Left cardiac atrium (tissue), 4 donors: ENCODE measurements at regions not wholly inside any gene's neighbourhood (a gene's known extent, or its start where the extent isn't known, plus 50 kb on each side); places are given as distances from the start of the nearest gene placed in this dataset.
"Not testable (repeated sequence)": the region's sequence is repeated elsewhere in the genome, so short reads cannot be mapped to it uniquely, and the experiment has no call there.

ENCODE experiments used
- ATAC-seq, 2 donors: fragments of 200-7000 bp; cut with Tn5 transposase; one replicate each; pipeline ENCODE4 v1.9.1; 2020; ENCODE audit warnings: mild to moderate bottlenecking in 2 of 2, moderate library complexity in 2 of 2
- DNase-seq: peaks from one replicate; pipeline ENCODE4 v3.0.0-alpha.2; 2020
- intact Hi-C, 2 donors: fragments of 100-400 bp; cut with DNase I; formaldehyde crosslinking; loops; one replicate each; pipeline versions ENCODE4 v1.14.1 to v1.15.1; 2022 to 2023
- donor health status: DM: no; HTN: yes; CAD: no.
- donor health status: DM: no; HTN: yes; CAD: no; lungs with severe emphysema.
- donor health status: DM: yes; HTN: yes; CAD: no.
- donor health status: Dilated cardiomyopathy.

- intact Hi-C loops: no loop called here
- ATAC-seq (no peak), DNase-seq (no peak)
Observed at GRCh38 chr6:21861942-21862341, 268.4 kb downstream of the SOX4 start.

GRCh38 chr6:21864206-21864605 lies 270.7 kb downstream of the SOX4 start:
- intact Hi-C loops: no loop called here
- ATAC-seq: no peak
- DNase-seq: no peak

GRCh38 chr6:21868226-21868625 lies 274.7 kb downstream of the SOX4 start:
- DNase-seq (no peak), ATAC-seq (no peak)
- intact Hi-C loops: no loop called here

DNA sequence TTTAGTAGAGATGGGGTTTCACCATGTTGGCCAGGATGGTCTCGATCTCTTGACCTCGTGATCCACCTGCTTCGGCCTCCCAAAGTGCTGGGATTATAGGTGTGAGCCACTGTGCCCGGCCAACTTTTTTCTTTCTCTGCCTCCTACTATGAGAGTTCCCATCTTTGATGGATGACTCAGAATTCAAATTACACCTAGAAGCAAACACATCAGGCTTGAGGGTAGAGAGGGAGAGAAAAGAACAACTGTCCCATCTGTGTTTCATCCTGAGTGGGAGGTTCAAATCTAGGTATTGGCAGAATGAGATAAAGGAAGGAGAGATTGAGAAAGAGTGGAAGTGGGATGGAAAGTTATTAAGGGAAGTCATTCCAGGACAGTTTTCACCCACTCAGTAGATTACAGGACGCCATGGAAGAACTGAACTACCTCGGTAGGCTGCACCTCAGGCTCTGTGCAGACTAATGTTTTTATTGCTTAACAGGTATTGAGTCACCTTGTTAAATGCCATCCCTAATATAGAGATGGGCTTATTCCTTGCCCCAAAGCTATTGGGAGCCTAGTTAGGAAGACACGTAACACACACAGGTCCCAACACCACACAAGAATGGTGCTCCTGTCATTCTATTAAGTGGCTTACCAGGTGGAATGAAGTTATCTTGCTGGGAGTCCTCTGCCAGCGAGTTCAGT lies 275.7 kb downstream of the SOX4 start:
- DNase-seq (no peak), ATAC-seq (no peak)
- intact Hi-C loops: no loop called here

- intact Hi-C loops: no loop called here
- DNase-seq: no peak
- ATAC-seq: no peak
Observed at GRCh38 chr6:21870076-21870730, 276.7 kb downstream of the SOX4 start.

GRCh38 chr6:21871831-21872230 lies 278.3 kb downstream of the SOX4 start:
- intact Hi-C loops: no loop called here
- no peak for ATAC-seq
- no peak for DNase-seq

GRCh38 chr6:21872749-21873148 lies 279.2 kb downstream of the SOX4 start:
- DNase-seq: no peak
- intact Hi-C loops: no loop called here
- ATAC-seq: no peak

GRCh38 chr6:21873562-21873961 lies 280.0 kb downstream of the SOX4 start:
- peak; percentile 64 for DNase-seq
- peak; percentile 78 to 91 for ATAC-seq
- intact Hi-C loops: no loop called here

DNA sequence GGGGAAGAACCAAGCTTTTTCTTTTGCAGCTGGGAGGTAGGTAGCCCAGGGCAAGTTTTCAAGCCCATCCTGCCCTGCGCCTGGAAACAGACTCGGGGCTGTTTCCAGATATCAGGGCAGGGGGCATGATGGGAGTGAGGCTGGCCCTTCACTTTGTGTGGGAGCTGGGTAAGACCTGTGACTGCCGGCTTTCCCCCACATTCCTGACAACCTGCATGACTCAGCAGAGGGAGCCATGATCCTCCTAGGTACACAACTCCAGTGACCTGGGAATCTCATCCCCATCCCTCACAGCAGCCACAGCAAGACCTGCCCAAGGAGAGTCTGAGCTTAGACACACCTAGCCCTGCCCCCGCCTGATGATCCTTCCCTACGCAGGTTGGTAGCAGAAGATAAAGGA lies 280.8 kb downstream of the SOX4 start:
- DNase-seq (no peak), ATAC-seq (no peak)
- intact Hi-C loops: no loop called here

GRCh38 chr6:21877037-21877436 lies 283.5 kb downstream of the SOX4 start:
- DNase-seq, ATAC-seq, intact Hi-C loops: not testable (repeated sequence)

- DNase-seq, ATAC-seq, intact Hi-C loops: not testable (repeated sequence)
Observed at GRCh38 chr6:21880249-21880648, 286.7 kb downstream of the SOX4 start.

GRCh38 chr6:21881969-21882465 lies 288.5 kb downstream of the SOX4 start:
- no peak for ATAC-seq
- no peak for DNase-seq
- intact Hi-C loops: no loop called here

- ATAC-seq: no peak
- intact Hi-C loops: no loop called here
Observed at GRCh38 chr6:21883595-21884328, 290.2 kb downstream of the SOX4 start.

GRCh38 chr6:21885111-21885510 lies 291.6 kb downstream of the SOX4 start:
- DNase-seq (no peak), ATAC-seq (no peak)
- intact Hi-C loops: no loop called here

More at GRCh38 chr6:21883595-21884328, 290.2 kb downstream of the SOX4 start:
- DNase-seq: no peak

GRCh38 chr6:21885532-21886114 lies 292.1 kb downstream of the SOX4 start:
- intact Hi-C loops: no loop called here
- DNase-seq: peak; percentile 59

DNA sequence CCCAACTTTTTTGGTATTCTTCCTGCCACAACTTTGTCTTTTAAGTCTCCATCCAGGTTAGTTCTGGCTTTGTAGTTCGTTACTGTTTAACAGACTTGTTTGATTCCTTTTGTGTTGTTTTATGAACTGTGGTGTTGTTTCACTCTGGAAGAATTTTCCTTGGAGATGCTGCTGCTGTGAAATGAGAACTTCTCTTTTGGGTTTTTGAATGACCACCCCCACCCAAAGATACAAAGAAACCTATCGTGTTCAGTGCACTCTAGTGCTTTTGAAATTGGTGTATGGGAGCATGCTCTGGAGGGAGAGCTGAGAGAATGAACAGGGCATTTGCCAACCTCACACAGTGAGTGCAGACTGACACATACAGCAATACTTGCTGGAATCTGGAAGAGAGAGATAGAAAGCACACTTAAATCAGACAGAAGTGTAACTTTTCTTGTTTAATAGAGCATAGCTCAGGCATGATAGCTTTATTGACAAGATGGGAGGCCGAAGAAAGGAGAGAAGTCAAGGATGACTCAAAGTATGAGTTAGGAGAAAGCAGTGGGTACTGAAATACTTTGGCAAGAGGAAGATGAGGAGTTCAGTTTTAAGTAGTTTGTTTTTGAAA lies 293.1 kb downstream of the SOX4 start:
- ATAC-seq (peak in 1 of 2 donors; percentile 52), DNase-seq (no peak)
- intact Hi-C loops: no loop called here

More at GRCh38 chr6:21885532-21886114, 292.1 kb downstream of the SOX4 start:
- ATAC-seq: peak; percentile 88 to 95

DNA sequence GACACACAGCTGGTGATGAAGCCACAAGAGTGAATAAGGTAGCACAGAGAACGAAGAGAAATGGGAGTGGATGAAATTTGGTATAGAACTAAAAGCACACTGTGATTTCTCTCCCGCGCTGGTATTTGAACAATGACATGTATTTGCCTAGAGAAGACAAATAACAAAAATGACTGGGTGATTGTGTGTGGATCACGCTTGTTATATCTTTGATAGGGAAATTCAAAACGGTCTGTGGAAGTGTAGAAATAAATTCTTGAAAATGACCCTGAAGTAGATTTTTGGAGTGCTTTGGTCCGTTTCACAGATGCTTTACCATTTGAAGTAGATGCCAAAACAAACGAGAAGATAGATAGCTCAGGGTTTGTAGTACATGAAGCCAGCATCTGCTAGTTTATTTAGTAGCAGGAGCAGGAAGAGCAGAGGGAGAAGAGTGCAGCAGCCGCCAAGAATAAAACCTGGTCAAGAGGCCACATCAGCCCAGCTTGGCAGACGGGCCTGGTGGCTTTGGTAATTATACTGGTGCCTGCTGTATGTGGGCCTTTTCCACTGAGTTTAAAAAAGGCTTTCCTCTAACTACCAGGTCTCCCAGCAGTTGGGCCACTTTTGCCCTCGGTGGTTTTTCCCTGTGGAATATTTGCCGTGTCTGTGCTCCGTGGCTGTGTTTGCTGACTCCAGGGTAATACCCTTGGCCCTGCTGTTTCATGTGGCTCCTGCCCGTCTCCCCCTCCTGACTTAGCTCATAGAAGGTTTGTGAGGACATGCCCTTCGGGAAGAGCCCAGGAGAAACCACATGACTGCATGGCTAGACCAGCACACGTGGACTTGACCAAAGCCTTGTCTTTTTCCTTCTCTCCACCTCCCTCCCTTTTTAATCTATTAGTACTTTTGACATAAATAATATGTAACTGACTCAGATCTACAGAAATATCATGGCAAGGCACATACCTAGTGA lies 294.0 kb downstream of the SOX4 start:
- DNase-seq (peak; percentile 50), ATAC-seq (peak; percentile 50 to 61)
- intact Hi-C loops: no loop called here

DNA sequence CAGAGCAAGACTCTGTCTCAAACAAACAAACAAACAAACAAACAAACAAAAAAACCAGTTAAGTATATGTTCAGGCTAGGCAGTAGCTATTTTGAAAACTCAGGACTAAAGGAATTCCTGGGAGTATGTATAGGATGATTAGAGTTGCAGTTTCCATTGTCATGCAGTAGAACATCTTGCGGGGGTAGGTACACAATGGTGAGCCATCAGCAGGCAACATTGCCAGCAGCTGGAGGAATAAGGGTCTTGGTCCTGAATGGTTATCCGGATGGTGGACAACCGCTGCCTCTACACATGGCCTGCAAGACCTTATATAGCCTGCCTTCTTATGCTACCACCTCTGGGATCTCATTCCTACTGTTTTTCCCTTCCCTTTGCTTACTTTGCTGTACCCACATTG lies 297.5 kb downstream of the SOX4 start:
- ATAC-seq (no peak), DNase-seq (no peak)
- intact Hi-C loops: no loop called here
